HEK293 (cell line): ENCODE measurements at regions not wholly inside any gene's neighbourhood (a gene's known extent, or its start where the extent isn't known, plus 50 kb on each side); places are given as distances from the start of the nearest gene placed in this dataset.

Source experiments
- CTCF ChIA-PET: fragments of 350-600 bp; formaldehyde crosslinking; extraction: SDS; loops from one replicate; lab custom pipeline; 2021; ENCODE audit warnings: antibody characterized with exemption; lab: Yijun Ruan, JAX
- POLR2A ChIA-PET: fragments of 300-600 bp; formaldehyde crosslinking; extraction: SDS; loops from one replicate; lab custom pipeline; 2020; ENCODE audit warnings: antibody characterized with exemption, inconsistent platforms; lab: Yijun Ruan, JAX
- H3K27ac ChIP-seq: fragments of 200-500 bp; sonication (Bioruptor generic); 2 replicates; pipeline ENCODE4 v1.5.1; 2014; ENCODE audit warnings: low read depth, low read length, control low read depth, inconsistent platforms; ENCODE audit errors: extremely low read depth
- H3K36me3 ChIP-seq, 2 experiments: fragments of 200-500 bp in 1 of 2; sonication (Bioruptor generic) in 1 of 2; 1 replicate in 1 of 2; 2 replicates in 1 of 2; pipeline ENCODE4 v1.5.1; 2014 to 2017; ENCODE audit warnings: inconsistent platforms in 2 of 2, low read length in 2 of 2; ENCODE audit not compliant: control insufficient read depth in 2 of 2, insufficient read depth in 1 of 2
- H3K4me1 ChIP-seq: fragments of 200-500 bp; sonication (Bioruptor generic); 2 replicates; pipeline ENCODE4 v1.5.1; 2014; ENCODE audit warnings: mild to moderate bottlenecking, low read length, inconsistent platforms; ENCODE audit not compliant: control insufficient read depth, insufficient read depth
- H3K4me3 ChIP-seq: 2 replicates; pipeline ENCODE4 v1.5.1; 2011; ENCODE audit warnings: low read depth, mild to moderate bottlenecking, control low read depth, low read length, moderate library complexity
- H3K9me3 ChIP-seq: fragments of 200-500 bp; sonication (Bioruptor generic); 2 replicates; pipeline ENCODE4 v1.5.1; 2014; ENCODE audit warnings: low read depth, low read length, inconsistent platforms; ENCODE audit not compliant: control insufficient read depth, insufficient read depth
- KLF1 ChIP-seq: fragments of 450-650 bp; formaldehyde crosslinking; IDR thresholded peaks from 2 replicates; pipeline ENCODE4 v1.5.1; 2016; ENCODE audit warnings: missing biosample characterization, missing genetic modification characterization
- TRIM28 ChIP-seq: IDR thresholded peaks from 2 replicates; pipeline ENCODE4 v1.6.1; 2011; ENCODE audit warnings: low read length, control low read depth, borderline replicate concordance
- ZBTB1 ChIP-seq: fragments of 450-650 bp; formaldehyde crosslinking; IDR thresholded peaks from 2 replicates; pipeline ENCODE4 v1.5.1; 2016; ENCODE audit warnings: missing biosample characterization, missing genetic modification characterization
- ZBTB17 ChIP-seq: fragments of 450-650 bp; formaldehyde crosslinking; IDR thresholded peaks from 2 replicates; pipeline ENCODE4 v1.5.1; 2016; ENCODE audit warnings: missing biosample characterization, missing genetic modification characterization
- ZBTB20 ChIP-seq: fragments of 450-650 bp; formaldehyde crosslinking; IDR thresholded peaks from 2 replicates; pipeline ENCODE4 v1.5.1; 2016; ENCODE audit warnings: missing biosample characterization, missing genetic modification characterization
- ZFHX2 ChIP-seq: fragments of 450-650 bp; formaldehyde crosslinking; conservative IDR thresholded peaks from 2 replicates; pipeline ENCODE4 v1.5.1; 2016; ENCODE audit warnings: missing biosample characterization, missing genetic modification characterization
- ZNF175 ChIP-seq: fragments of 450-650 bp; formaldehyde crosslinking; IDR thresholded peaks from 2 replicates; pipeline ENCODE4 v1.5.1; 2016; ENCODE audit warnings: missing biosample characterization, missing genetic modification characterization
- ZNF2 ChIP-seq: fragments of 450-650 bp; formaldehyde crosslinking; IDR thresholded peaks from 2 replicates; pipeline ENCODE4 v1.5.1; 2016; ENCODE audit warnings: missing biosample characterization, missing genetic modification characterization
- ZNF23 ChIP-seq: fragments of 450-650 bp; formaldehyde crosslinking; IDR thresholded peaks from 2 replicates; pipeline ENCODE4 v1.5.1; 2016; ENCODE audit warnings: missing biosample characterization, missing genetic modification characterization, borderline replicate concordance
- ZNF37A ChIP-seq: fragments of 450-650 bp; IDR thresholded peaks from 2 replicates; pipeline ENCODE4 v1.5.1; 2018; ENCODE audit warnings: missing biosample characterization, missing genetic modification characterization
- ZNF529 ChIP-seq: fragments of 450-650 bp; formaldehyde crosslinking; IDR thresholded peaks from 2 replicates; pipeline ENCODE4 v1.5.1; 2017; ENCODE audit warnings: missing genetic modification characterization, missing biosample characterization; ENCODE audit not compliant: insufficient replicate concordance
- ZNF776 ChIP-seq: fragments of 450-650 bp; formaldehyde crosslinking; IDR thresholded peaks from 2 replicates; pipeline ENCODE4 v1.5.0; 2017; ENCODE audit warnings: missing biosample characterization, missing genetic modification characterization, borderline replicate concordance
- ZNF792 ChIP-seq: fragments of 450-650 bp; formaldehyde crosslinking; IDR thresholded peaks from 2 replicates; pipeline ENCODE4 v1.5.1; 2016; ENCODE audit warnings: missing biosample characterization, missing genetic modification characterization
- ZNF830 ChIP-seq: fragments of 450-650 bp; IDR thresholded peaks from 2 replicates; pipeline ENCODE4 v1.5.0; 2018; ENCODE audit warnings: missing biosample characterization, missing genetic modification characterization, low read depth, mild to moderate bottlenecking, moderate library complexity
- TF ChIP-seq, protein P1 (sequence below): fragments of 450-650 bp; formaldehyde crosslinking; IDR thresholded peaks from 2 replicates; pipeline ENCODE4 v1.5.1; 2016; ENCODE audit warnings: missing biosample characterization, missing genetic modification characterization
- TF ChIP-seq, protein P2 (sequence below): fragments of 450-650 bp; formaldehyde crosslinking; IDR thresholded peaks from 2 replicates; pipeline ENCODE4 v1.5.1; 2016; ENCODE audit warnings: missing biosample characterization, missing genetic modification characterization
- TF ChIP-seq, protein P3 (sequence below): fragments of 450-650 bp; formaldehyde crosslinking; IDR thresholded peaks from 2 replicates; pipeline ENCODE4 v1.5.1; 2017; ENCODE audit warnings: missing biosample characterization, mild to moderate bottlenecking, missing genetic modification characterization, moderate library complexity
- TF ChIP-seq, protein P4 (sequence below): fragments of 450-650 bp; formaldehyde crosslinking; conservative IDR thresholded peaks from 2 replicates; pipeline ENCODE4 v1.5.1; 2016; ENCODE audit warnings: low read depth, missing biosample characterization, missing genetic modification characterization

DNA sequence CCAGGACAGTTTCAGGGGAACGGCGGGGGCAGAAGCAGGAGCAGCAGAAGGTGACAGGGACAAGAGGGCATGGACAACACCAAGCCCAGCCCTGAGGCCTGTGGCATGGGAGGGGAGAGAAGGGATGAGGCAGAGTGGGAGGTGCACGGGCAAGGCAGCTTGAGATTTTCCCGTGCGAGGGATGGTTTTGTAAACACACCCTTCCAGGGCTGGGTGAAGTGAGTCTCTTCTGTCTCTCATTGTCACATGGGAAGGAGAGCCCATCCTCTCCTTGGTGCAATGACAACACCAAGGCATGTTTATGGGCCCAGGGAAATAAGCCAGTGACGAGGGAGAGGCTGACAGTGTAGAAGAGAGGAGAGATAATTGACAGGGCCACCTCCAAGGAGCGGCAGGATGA is 69.6 kb upstream of the RIOK3 start:
- no peaks in the 10 kb centered on the region for H3K9me3 ChIP-seq
- ChIA-PET CTCF (no interaction called here), POLR2A (no interaction called here)
- no peaks in the 10 kb centered on the region for H3K36me3 ChIP-seq
- TF ChIP-seq ZNF792 (tag by site-specific recombination), result no peak
- no peak for TF ChIP-seq ZNF830 (tag by site-specific recombination)
- TF ChIP-seq, protein P1, sequence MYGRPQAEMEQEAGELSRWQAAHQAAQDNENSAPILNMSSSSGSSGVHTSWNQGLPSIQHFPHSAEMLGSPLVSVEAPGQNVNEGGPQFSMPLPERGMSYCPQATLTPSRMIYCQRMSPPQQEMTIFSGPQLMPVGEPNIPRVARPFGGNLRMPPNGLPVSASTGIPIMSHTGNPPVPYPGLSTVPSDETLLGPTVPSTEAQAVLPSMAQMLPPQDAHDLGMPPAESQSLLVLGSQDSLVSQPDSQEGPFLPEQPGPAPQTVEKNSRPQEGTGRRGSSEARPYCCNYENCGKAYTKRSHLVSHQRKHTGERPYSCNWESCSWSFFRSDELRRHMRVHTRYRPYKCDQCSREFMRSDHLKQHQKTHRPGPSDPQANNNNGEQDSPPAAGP (tag by site-specific recombination), result peak; percentile 71; the same call in 1 of the 2 replicates
- no peaks in the 10 kb centered on the region for H3K4me1 ChIP-seq
- H3K4me3 ChIP-seq, result no peak overlapping the region
- H3K27ac ChIP-seq, result no peak overlapping the region

DNA sequence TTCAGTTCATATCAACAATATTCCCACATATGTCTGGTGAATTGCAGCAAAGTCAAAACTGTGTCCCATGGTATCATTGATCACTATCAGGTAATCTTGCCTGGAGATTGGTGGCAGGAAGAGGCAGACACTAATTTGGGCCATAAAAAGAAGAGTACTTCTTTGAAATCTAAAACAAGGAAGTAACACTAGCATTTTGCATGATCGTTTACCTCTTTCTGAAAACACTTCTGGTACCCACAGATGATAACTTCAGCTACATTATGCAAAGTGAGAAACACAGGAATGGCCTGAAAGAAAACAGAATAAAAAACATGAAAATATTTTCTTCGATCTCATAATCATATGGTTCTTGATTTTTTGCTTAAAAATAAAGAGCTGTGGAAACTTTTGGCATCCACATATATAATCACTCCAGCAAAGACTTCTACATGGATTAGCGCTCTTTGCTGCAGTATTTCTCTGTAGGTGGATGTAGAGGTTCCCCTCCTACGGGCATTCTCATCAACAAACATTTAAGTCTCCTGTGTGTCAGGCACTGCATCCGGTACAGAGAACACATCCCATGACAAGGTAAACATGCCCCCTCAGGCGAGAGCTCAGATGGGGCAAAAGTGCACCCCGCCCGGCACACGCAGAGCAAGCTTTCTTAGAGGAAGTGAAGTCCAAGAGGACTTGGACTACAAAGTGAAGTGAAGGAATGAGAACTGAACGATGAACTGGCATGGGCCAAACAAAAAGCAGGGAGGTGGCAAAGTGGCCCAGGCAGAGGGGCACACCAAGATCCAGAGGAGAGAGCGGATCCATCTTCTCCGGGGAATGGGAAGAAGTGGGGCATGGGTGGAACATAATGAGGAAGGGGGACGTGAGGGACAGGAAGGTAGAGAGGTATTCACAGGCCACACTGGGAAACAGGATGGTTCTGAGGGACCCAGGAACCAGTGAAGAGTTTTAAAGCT is 68.0 kb upstream of the RIOK3 start:
- Histone ChIP-seq H3K9me3 (no peaks in the 10 kb centered on the region), H3K27ac (no peak overlapping the region), H3K4me1 (no peaks in the 10 kb centered on the region), H3K36me3 (no peaks in the 10 kb centered on the region), H3K4me3 (no peak overlapping the region)
- CTCF ChIA-PET, result interaction anchor here (0.7 kb wide), 1 partner anchor 31 kb away, joined by 4 read pairs; no protein-coding TSS in a partner anchor
- 0 out of 2 replicates have a peak, but pooled peaks have one; percentile 8 for TF ChIP-seq ZFHX2 (tag by site-specific recombination)
- TF ChIP-seq, protein P2, sequence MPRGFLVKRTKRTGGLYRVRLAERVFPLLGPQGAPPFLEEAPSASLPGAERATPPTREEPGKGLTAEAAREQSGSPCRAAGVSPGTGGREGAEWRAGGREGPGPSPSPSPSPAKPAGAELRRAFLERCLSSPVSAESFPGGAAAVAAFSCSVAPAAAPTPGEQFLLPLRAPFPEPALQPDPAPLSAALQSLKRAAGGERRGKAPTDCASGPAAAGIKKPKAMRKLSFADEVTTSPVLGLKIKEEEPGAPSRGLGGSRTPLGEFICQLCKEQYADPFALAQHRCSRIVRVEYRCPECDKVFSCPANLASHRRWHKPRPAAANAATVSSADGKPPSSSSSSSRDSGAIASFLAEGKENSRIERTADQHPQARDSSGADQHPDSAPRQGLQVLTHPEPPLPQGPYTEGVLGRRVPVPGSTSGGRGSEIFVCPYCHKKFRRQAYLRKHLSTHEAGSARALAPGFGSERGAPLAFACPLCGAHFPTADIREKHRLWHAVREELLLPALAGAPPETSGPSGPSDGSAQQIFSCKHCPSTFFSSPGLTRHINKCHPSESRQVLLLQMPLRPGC (tag by site-specific recombination), result no peak
- POLR2A ChIA-PET, result interaction anchor here (0.6 kb wide), 1 partner anchor 483 kb away, joined by 6 read pairs; no protein-coding TSS in a partner anchor

DNA sequence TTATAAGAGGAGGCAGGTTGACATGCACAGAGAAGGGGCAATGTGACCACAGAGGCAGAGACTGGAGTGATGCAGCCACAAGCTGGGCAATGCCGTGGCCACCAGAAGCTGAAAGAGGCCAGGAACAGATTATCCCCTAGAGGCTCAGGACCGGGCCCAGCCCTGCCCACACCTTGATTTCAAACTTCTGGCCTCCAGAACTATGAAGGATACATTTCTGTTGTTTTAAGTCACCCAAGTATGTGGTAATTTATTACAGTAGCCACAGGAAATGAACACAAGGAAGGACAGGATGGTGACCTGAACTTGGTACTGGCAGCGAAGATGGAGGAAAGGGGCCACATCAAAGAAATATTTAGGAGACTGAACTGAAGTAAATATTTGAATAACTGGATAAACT is 66.8 kb upstream of the RIOK3 start:
- Histone ChIP-seq H3K27ac (no peak overlapping the region), H3K4me3 (no peak overlapping the region), H3K36me3 (no peaks in the 10 kb centered on the region), H3K9me3 (no peaks in the 10 kb centered on the region), H3K4me1 (no peaks in the 10 kb centered on the region)
- POLR2A ChIA-PET, result no interaction called here
- TF ChIP-seq, protein P3, sequence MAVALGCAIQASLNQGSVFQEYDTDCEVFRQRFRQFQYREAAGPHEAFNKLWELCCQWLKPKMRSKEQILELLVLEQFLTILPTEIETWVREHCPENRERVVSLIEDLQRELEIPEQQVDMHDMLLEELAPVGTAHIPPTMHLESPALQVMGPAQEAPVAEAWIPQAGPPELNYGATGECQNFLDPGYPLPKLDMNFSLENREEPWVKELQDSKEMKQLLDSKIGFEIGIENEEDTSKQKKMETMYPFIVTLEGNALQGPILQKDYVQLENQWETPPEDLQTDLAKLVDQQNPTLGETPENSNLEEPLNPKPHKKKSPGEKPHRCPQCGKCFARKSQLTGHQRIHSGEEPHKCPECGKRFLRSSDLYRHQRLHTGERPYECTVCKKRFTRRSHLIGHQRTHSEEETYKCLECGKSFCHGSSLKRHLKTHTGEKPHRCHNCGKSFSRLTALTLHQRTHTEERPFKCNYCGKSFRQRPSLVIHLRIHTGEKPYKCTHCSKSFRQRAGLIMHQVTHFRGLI (tag by site-specific recombination), result no peak
- TF ChIP-seq ZBTB17 (tag by site-specific recombination) (no peak), ZBTB20 (tag by site-specific recombination) (no peak), ZNF23 (tag by site-specific recombination) (no peak), KLF1 (no peak), ZNF2 (no peak), ZBTB1 (tag by site-specific recombination) (no peak), ZNF529 (no peak), TRIM28 (no peak), ZNF37A (tag by site-specific recombination) (no peak), ZNF175 (tag by site-specific recombination) (no peak), ZNF776 (tag by site-specific recombination) (no peak)
- TF ChIP-seq, protein P4, sequence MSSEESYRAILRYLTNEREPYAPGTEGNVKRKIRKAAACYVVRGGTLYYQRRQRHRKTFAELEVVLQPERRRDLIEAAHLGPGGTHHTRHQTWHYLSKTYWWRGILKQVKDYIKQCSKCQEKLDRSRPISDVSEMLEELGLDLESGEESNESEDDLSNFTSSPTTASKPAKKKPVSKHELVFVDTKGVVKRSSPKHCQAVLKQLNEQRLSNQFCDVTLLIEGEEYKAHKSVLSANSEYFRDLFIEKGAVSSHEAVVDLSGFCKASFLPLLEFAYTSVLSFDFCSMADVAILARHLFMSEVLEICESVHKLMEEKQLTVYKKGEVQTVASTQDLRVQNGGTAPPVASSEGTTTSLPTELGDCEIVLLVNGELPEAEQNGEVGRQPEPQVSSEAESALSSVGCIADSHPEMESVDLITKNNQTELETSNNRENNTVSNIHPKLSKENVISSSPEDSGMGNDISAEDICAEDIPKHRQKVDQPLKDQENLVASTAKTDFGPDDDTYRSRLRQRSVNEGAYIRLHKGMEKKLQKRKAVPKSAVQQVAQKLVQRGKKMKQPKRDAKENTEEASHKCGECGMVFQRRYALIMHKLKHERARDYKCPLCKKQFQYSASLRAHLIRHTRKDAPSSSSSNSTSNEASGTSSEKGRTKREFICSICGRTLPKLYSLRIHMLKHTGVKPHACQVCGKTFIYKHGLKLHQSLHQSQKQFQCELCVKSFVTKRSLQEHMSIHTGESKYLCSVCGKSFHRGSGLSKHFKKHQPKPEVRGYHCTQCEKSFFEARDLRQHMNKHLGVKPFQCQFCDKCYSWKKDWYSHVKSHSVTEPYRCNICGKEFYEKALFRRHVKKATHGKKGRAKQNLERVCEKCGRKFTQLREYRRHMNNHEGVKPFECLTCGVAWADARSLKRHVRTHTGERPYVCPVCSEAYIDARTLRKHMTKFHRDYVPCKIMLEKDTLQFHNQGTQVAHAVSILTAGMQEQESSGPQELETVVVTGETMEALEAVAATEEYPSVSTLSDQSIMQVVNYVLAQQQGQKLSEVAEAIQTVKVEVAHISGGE (tag by site-specific recombination), result no peak
- CTCF ChIA-PET, result no interaction called here
